ENCODE measurements at regions not wholly inside any gene's neighbourhood (a gene's known extent, or its start where the extent isn't known, plus 50 kb on each side); places are given as distances from the start of the nearest gene placed in this dataset.
"Not testable (repeated sequence)": the region's sequence is repeated elsewhere in the genome, so short reads cannot be mapped to it uniquely, and the experiment has no call there.

DNA sequence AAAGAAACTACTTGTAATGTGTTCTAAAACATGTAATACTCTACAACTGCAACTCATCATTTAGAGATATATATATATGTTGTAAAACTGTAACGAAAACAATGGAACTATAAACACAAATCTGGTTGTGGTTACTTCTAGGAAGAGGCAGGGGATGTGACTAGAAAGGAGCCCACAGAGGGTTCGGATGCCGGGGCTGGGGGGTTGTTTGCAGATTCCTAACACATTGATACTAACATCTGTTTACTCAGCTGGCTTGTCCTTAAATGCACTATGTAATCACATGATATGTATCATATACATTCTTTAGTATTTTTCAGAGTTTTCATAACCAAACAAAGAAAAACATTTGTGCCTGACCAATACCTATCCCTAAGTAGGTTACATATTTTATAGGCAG lies 160.5 kb upstream of the VIPR2 start:
- not testable (repeated sequence) for H3K36me3 Mint-ChIP-seq (ENCODE audit: low read depth); ATAC-seq; H3K4me1 Mint-ChIP-seq; H3K4me3 Mint-ChIP-seq; DNase-seq; H3K27ac Mint-ChIP-seq; H3K9me3 ChIP-seq (ENCODE audit: control insufficient read depth, low read length, poor library complexity, severe bottlenecking)
- H3K27me3 Mint-ChIP-seq, result peaks cover 10% of the 10 kb centered on the region

DNA sequence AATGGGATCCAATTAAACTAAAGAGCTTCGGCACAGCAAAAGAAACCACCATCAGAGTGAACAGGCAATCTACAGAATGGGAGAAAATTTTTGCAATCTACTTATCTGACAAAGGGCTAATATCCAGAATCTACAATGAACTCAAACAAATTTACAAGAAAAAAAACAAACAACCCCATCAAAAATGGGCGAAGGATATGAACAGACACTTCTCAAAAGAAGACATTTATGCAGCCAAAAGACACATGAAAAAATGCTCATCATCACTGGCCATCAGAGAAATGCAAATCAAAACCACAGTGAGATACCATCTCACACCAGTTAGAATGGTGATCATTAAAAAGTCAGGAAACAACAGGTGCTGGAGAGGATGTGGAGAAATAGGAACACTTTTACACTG lies 158.8 kb upstream of the VIPR2 start:
- H3K27ac Mint-ChIP-seq, result not testable (repeated sequence)

GRCh38 chr7:159296093-159296681 lies 151.5 kb upstream of the VIPR2 start:
- Mint-ChIP-seq H3K27ac (no peak overlapping the region), H3K36me3 (ENCODE audit: low read depth) (no peaks in the 10 kb centered on the region), H3K4me3 (no peak overlapping the region), H3K4me1 (no peaks in the 10 kb centered on the region), H3K27me3 (peaks cover 5% of the 10 kb centered on the region)
- no peaks in the 10 kb centered on the region for H3K9me3 ChIP-seq (ENCODE audit: control insufficient read depth, low read length, poor library complexity, severe bottlenecking)
- DNase-seq (no peak), ATAC-seq (no peak)

More for the DNA sequence above, 158.8 kb upstream of the VIPR2 start:
- not testable (repeated sequence) for H3K36me3 Mint-ChIP-seq (ENCODE audit: low read depth); H3K9me3 ChIP-seq (ENCODE audit: control insufficient read depth, low read length, poor library complexity, severe bottlenecking); H3K27me3 Mint-ChIP-seq; H3K4me3 Mint-ChIP-seq; H3K4me1 Mint-ChIP-seq; DNase-seq; ATAC-seq

DNA sequence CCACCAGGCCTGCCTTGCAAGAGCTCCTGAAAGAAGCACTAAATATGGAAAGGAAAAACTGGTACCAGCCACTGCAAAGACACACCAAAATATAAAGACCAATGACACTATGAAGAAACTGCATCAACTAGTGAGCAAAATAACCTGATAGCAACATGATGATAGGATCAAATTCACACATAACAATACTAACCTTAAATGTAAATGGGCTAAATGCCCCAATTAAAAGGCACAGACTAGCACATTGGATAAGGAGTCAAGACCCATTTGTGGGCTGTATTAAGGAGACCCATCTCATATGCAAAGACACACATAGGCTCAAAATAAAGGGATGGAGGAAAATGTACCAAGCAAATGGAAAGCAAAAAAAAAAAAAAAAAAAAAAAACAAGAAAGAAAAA lies 141.8 kb upstream of the VIPR2 start:
- H3K36me3 Mint-ChIP-seq (ENCODE audit: low read depth); DNase-seq; H3K9me3 ChIP-seq (ENCODE audit: control insufficient read depth, low read length, poor library complexity, severe bottlenecking); H3K27ac Mint-ChIP-seq; H3K4me1 Mint-ChIP-seq; H3K4me3 Mint-ChIP-seq; H3K27me3 Mint-ChIP-seq; ATAC-seq: not testable (repeated sequence)

GRCh38 chr7:159281573-159281972 lies 136.9 kb upstream of the VIPR2 start:
- ATAC-seq, result no peak
- H3K27me3 Mint-ChIP-seq, result peaks cover 24% of the 10 kb centered on the region
- H3K4me1 Mint-ChIP-seq, result no peaks in the 10 kb centered on the region
- DNase-seq, result no peak
- peaks cover 6% of the 10 kb centered on the region for H3K36me3 Mint-ChIP-seq (ENCODE audit: low read depth)
- H3K9me3 ChIP-seq (ENCODE audit: control insufficient read depth, low read length, poor library complexity, severe bottlenecking), result peaks cover 3% of the 10 kb centered on the region
- no peak overlapping the region for H3K27ac Mint-ChIP-seq
- no peak overlapping the region for H3K4me3 Mint-ChIP-seq

- DNase-seq (no peak), ATAC-seq (no peak)
- no peak overlapping the region for H3K27ac Mint-ChIP-seq
- H3K36me3 Mint-ChIP-seq (ENCODE audit: low read depth), result peaks cover 3% of the 10 kb centered on the region
- H3K9me3 ChIP-seq (ENCODE audit: control insufficient read depth, low read length, poor library complexity, severe bottlenecking), result peaks cover 3% of the 10 kb centered on the region
- no peak overlapping the region for H3K4me3 Mint-ChIP-seq
- H3K27me3 Mint-ChIP-seq, result peaks cover 24% of the 10 kb centered on the region
- no peaks in the 10 kb centered on the region for H3K4me1 Mint-ChIP-seq
These were observed 135.3 kb upstream of the VIPR2 start for GRCh38 chr7:159280008-159280407.

DNA sequence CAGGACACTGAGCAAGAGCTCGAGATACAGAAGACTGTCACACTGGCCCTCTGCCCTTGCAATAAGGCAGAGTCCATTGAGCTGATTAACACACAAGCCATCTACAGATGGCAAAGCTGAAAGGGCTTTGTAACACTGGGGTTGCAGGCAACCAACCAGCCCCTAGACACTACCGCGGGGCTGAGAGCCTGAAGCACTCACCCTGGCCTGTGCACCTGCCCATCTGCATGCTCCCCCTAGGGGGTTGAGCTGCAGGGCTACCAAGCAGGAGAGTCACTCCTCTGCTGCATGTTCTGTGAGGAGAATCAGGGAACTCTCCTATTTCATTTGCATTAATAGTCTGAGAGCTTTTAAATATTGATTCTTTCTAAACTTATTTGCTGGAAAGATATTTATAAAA lies 128.1 kb upstream of the VIPR2 start:
- no peaks in the 10 kb centered on the region for H3K36me3 Mint-ChIP-seq (ENCODE audit: low read depth)
- peaks cover 6% of the 10 kb centered on the region for H3K9me3 ChIP-seq (ENCODE audit: control insufficient read depth, low read length, poor library complexity, severe bottlenecking)
- H3K27ac Mint-ChIP-seq, result no peak overlapping the region
- DNase-seq (no peak), ATAC-seq (no peak)
- no peak overlapping the region for H3K4me3 Mint-ChIP-seq
- peaks cover 9% of the 10 kb centered on the region for H3K27me3 Mint-ChIP-seq
- no peaks in the 10 kb centered on the region for H3K4me1 Mint-ChIP-seq

DNA sequence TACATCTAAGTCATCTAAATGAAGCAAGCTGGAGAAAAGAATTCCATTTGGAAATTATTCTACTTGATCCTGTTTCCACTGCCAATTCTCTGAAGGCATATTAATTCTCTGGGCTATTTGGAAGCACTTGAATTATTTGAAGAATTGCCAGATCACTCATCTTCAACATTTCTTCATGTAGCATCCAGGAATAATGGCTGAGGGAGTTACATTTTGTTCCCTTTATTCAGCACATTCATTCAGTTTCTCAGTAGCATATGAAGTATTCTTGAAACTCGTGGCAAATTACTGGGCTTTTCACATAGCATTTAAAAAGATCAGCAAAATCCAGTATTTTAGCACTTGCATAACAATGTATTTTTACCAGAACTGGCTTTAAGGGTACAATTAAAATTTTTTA lies 127.1 kb upstream of the VIPR2 start:
- Mint-ChIP-seq H3K36me3 (ENCODE audit: low read depth) (no peaks in the 10 kb centered on the region), H3K27ac (no peak overlapping the region), H3K27me3 (no peaks in the 10 kb centered on the region), H3K4me1 (no peaks in the 10 kb centered on the region), H3K4me3 (no peak overlapping the region)
- H3K9me3 ChIP-seq (ENCODE audit: control insufficient read depth, low read length, poor library complexity, severe bottlenecking), result peaks cover 3% of the 10 kb centered on the region
- no peak for DNase-seq
- no peak for ATAC-seq

DNA sequence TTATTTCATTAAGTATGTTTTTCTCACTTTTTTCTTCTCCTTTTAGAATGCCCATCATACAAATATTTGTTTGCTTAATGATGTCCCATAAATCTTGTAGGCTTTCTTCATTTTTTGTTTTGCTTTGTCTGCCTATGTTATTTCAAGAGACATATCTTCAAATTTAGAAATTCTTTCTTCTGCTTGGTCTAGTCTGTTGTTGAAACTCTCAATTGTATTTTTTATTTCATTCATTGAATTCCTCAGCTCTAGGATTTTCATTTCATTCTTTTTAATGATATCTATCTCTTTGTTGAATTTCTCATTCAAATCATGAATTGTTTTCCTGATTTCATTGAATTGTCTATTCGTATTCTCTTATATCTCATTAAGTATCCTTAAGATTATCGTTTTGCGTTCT lies 125.1 kb upstream of the VIPR2 start:
- no peak for DNase-seq

DNA sequence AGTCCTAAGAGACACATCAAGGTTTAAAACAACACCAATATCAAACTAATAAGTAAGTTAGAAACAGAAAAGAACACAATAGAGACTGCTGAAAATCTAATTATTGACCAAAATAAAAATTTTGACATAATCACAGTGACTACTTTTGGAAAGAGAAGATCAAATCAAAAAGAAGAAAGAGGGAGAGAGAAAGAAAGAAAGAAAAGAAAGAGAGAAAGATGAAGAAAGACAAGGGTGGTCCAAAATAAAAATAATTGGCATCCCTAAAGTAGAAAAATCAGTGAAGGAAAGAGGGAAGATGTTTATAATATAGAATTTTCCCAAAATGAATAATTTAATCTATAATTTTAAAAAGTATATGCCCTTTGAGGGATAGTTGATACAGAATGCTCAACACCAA lies 118.8 kb upstream of the VIPR2 start:
- ATAC-seq (no peak), DNase-seq (no peak)
- Mint-ChIP-seq H3K4me3 (no peak overlapping the region), H3K4me1 (no peaks in the 10 kb centered on the region), H3K36me3 (ENCODE audit: low read depth) (peaks cover 2% of the 10 kb centered on the region), H3K27me3 (peaks cover 6% of the 10 kb centered on the region), H3K27ac (no peak overlapping the region)
- no peaks in the 10 kb centered on the region for H3K9me3 ChIP-seq (ENCODE audit: control insufficient read depth, low read length, poor library complexity, severe bottlenecking)

More for the DNA sequence above, 125.1 kb upstream of the VIPR2 start:
- ATAC-seq, result no peak
- Mint-ChIP-seq H3K27ac (no peak overlapping the region), H3K4me1 (no peaks in the 10 kb centered on the region), H3K36me3 (ENCODE audit: low read depth) (no peaks in the 10 kb centered on the region), H3K4me3 (no peak overlapping the region), H3K27me3 (no peaks in the 10 kb centered on the region)
- peaks cover 3% of the 10 kb centered on the region for H3K9me3 ChIP-seq (ENCODE audit: control insufficient read depth, low read length, poor library complexity, severe bottlenecking)

- ATAC-seq (no peak), DNase-seq (no peak)
- H3K9me3 ChIP-seq (ENCODE audit: control insufficient read depth, low read length, poor library complexity, severe bottlenecking), result no peaks in the 10 kb centered on the region
- no peaks in the 10 kb centered on the region for H3K36me3 Mint-ChIP-seq (ENCODE audit: low read depth)
- no peak overlapping the region for H3K4me3 Mint-ChIP-seq
- H3K4me1 Mint-ChIP-seq, result no peaks in the 10 kb centered on the region
- H3K27ac Mint-ChIP-seq, result no peak overlapping the region
- peaks cover 37% of the 10 kb centered on the region for H3K27me3 Mint-ChIP-seq
These were observed 109.0 kb upstream of the VIPR2 start for GRCh38 chr7:159253657-159254056.

- Mint-ChIP-seq H3K4me1 (no peaks in the 10 kb centered on the region), H3K27ac (no peak overlapping the region), H3K27me3 (peaks cover 38% of the 10 kb centered on the region), H3K4me3 (no peak overlapping the region), H3K36me3 (ENCODE audit: low read depth) (no peaks in the 10 kb centered on the region)
- DNase-seq (no peak), ATAC-seq (no peak)
- no peaks in the 10 kb centered on the region for H3K9me3 ChIP-seq (ENCODE audit: control insufficient read depth, low read length, poor library complexity, severe bottlenecking)
These were observed 105.8 kb upstream of the VIPR2 start for GRCh38 chr7:159250471-159250870.

DNA sequence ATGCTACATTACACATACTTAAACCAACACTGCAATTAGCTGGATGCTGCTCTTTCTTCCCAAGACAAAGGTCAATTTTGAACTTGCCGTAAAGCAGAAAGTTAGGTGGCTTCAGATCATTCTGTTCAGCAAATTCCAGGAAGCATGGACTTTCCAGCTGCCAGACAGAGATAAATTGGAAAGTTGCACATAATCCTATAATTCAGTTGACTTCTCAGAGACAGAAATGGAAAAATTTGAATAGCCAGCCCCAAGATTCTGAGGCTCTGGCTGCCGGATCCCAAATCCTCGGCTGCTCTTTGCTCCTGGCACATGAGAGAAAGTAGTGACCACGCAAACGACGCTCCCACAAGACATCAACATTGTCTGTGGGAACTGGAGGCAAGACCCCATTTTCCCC lies 105.0 kb upstream of the VIPR2 start:
- no peaks in the 10 kb centered on the region for H3K9me3 ChIP-seq (ENCODE audit: control insufficient read depth, low read length, poor library complexity, severe bottlenecking)
- Mint-ChIP-seq H3K27me3 (peaks cover 30% of the 10 kb centered on the region), H3K27ac (no peak overlapping the region), H3K4me1 (no peaks in the 10 kb centered on the region), H3K4me3 (no peak overlapping the region), H3K36me3 (ENCODE audit: low read depth) (no peaks in the 10 kb centered on the region)
- no peak for ATAC-seq
- DNase-seq, result no peak

DNA sequence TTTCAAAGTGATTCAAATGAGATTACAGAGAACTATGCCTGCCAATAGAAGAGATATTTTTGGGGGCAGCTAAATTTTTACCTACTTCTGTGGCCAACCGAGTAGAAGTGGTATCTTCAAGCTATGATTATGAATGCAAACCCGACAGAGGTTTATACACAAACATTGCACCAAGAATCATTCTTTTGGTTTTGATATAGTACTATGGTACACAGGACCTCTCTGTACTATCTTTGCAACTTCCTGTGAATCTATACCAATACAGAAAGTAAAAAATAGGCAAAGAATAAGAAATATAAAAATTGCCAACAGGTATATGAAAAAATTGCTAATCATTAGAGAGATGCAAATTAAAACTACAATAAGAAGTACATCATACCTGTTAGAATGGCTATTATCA lies 103.2 kb upstream of the VIPR2 start:
- no peaks in the 10 kb centered on the region for H3K9me3 ChIP-seq (ENCODE audit: control insufficient read depth, low read length, poor library complexity, severe bottlenecking)
- ATAC-seq, result no peak

More for the DNA sequence above, 103.2 kb upstream of the VIPR2 start:
- Mint-ChIP-seq H3K36me3 (ENCODE audit: low read depth) (no peaks in the 10 kb centered on the region), H3K27me3 (peaks cover 28% of the 10 kb centered on the region), H3K4me1 (no peaks in the 10 kb centered on the region), H3K27ac (no peak overlapping the region), H3K4me3 (no peak overlapping the region)
- DNase-seq, result no peak
